Peyer's patch (tissue), 4 donors: ENCODE measurements at regions not wholly inside any gene's neighbourhood (a gene's known extent, or its start where the extent isn't known, plus 50 kb on each side); places are given as distances from the start of the nearest gene placed in this dataset.

ENCODE experiments used
- POLR2A ChIP-seq, 2 donors: fragments of 450-650 bp; IDR thresholded peaks; one replicate each; pipeline ENCODE4 v1.5.1; 2017; ENCODE audit warnings: antibody characterized with exemption in 2 of 2, mild to moderate bottlenecking in 2 of 2, moderate library complexity in 2 of 2
- TF ChIP-seq, protein P1 (sequence below), 6 experiments: fragments of 450-650 bp in 4 of 6; fragments of 200-600 bp in 2 of 6; sonication (generic) in 1 of 6; IDR thresholded peaks; one replicate each; pipeline ENCODE4 v1.5.1; 2017 to 2019; ENCODE audit warnings: antibody characterized with exemption in 6 of 6, mild to moderate bottlenecking in 3 of 6, moderate library complexity in 1 of 6

DNA sequence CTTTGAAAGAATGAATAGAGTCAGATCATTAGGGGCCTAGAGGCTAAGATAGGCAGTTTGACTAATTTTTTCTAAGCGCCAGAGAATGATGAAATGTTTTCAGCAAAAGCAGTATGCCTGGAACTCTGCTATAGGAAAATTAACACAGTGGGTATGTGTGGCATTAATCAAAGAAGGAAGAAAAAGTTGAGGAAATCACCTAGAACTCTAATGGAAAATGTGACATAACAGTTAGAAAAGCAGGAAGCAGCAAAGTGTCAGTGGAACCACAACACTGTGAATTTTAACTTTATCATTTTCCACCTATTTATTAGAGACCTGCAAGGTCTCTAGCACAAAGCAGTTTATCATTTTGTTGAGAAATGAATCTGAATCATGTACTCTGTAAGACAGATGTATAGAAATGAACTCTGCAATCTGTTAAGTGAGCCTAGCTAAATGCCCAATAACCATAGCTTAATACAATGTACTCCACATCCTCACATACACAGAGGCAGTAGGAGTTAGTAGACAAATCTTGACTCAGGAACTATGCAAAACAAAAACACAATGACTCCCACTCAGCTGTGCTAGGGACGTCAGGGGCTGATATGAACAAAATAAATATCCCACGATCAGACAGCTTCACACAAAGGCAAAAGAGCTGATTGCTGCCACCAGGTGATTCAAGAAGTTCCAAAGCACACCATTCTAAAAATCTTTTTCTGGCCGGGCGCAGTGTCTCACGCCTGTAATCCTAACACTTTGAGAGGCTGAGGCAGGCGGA is 500.7 kb upstream of the NFIA start:
- TF ChIP-seq, protein P1, sequence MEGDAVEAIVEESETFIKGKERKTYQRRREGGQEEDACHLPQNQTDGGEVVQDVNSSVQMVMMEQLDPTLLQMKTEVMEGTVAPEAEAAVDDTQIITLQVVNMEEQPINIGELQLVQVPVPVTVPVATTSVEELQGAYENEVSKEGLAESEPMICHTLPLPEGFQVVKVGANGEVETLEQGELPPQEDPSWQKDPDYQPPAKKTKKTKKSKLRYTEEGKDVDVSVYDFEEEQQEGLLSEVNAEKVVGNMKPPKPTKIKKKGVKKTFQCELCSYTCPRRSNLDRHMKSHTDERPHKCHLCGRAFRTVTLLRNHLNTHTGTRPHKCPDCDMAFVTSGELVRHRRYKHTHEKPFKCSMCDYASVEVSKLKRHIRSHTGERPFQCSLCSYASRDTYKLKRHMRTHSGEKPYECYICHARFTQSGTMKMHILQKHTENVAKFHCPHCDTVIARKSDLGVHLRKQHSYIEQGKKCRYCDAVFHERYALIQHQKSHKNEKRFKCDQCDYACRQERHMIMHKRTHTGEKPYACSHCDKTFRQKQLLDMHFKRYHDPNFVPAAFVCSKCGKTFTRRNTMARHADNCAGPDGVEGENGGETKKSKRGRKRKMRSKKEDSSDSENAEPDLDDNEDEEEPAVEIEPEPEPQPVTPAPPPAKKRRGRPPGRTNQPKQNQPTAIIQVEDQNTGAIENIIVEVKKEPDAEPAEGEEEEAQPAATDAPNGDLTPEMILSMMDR (IDR thresholded peaks at IDR 0.05) = no peak
- no peak for TF ChIP-seq POLR2A (IDR thresholded peaks at IDR 0.05)
